Posterior vena cava (tissue), 2 donors: ENCODE measurements at regions not wholly inside any gene's neighbourhood (a gene's known extent, or its start where the extent isn't known, plus 50 kb on each side); places are given as distances from the start of the nearest gene placed in this dataset.

Experiments
- DNase-seq: peaks from one replicate; pipeline ENCODE4 v3.0.0-alpha.2; 2020; ENCODE audit warnings: low spot score
- intact Hi-C, 2 donors: fragments of 100-400 bp; cut with DNase I; formaldehyde crosslinking; loops; one replicate each; pipeline versions ENCODE4 v1.14.1 to v1.14.2; 2022 to 2023
- donor health status: DM: yes; HTN: yes; CAD: no.
- donor health status: DM: yes; HTN: yes; CAD: no.

DNA sequence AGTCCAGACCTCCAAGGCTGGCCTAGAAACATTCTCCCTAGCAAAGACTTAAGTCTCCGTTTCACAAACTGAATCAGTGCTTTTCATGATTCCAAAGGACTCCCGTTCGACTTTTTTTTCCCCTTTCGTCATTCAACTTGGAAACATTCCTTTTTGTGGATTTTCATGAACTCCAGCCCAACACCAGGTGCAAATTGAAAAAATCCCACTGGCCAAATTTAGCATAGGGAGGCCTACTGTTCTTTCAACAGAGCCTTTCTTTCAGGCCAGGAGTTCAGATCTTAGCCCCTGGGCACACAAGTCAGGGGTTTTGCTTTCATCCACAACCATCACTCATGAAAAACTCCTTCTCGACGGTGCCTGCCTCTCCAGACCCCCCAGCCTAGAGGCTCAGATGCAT is 285.3 kb downstream of the PIK3R1 start:
- intact Hi-C loops: no loop called here
- no peak for DNase-seq

DNA sequence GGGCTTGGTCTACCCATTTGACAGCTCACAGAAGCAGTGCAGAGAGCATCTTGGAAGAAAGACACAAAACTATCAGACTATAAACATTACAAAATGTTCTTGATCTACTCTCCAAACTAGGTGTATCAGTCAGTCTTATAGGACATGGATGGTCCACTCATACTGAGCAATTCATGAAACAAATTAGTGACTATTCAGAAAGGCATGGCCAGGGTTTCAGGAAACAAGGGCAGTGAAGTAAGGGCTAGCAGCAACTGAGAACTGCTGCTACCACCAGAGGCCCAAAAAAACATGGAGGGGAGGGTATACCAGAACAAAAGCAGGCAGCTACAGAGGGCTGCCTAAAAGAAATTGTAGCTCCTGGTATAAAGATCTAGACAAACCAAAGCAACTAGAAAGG is 287.0 kb downstream of the PIK3R1 start:
- intact Hi-C loops: no loop called here
- DNase-seq: no peak

DNA sequence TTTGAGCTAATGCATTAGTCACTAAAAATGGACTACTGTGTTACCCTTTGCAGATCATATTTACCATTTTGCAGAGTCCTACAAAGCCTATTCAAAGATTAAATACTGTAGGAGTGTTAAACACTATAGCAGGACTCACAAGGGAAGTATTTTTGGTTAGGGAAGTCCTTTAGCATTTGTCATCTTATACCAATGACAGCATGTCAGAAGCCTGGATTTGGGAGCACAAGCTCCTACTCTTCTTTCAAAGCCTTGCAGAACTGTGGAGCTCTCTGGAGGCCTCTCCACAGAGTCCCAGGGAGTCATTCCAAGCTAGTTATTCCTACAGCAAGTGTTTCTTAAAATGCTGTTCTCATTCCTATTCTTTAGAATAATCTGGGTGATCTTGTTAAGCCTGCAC is 288.8 kb downstream of the PIK3R1 start:
- intact Hi-C loops: no loop called here
- no peak for DNase-seq

DNA sequence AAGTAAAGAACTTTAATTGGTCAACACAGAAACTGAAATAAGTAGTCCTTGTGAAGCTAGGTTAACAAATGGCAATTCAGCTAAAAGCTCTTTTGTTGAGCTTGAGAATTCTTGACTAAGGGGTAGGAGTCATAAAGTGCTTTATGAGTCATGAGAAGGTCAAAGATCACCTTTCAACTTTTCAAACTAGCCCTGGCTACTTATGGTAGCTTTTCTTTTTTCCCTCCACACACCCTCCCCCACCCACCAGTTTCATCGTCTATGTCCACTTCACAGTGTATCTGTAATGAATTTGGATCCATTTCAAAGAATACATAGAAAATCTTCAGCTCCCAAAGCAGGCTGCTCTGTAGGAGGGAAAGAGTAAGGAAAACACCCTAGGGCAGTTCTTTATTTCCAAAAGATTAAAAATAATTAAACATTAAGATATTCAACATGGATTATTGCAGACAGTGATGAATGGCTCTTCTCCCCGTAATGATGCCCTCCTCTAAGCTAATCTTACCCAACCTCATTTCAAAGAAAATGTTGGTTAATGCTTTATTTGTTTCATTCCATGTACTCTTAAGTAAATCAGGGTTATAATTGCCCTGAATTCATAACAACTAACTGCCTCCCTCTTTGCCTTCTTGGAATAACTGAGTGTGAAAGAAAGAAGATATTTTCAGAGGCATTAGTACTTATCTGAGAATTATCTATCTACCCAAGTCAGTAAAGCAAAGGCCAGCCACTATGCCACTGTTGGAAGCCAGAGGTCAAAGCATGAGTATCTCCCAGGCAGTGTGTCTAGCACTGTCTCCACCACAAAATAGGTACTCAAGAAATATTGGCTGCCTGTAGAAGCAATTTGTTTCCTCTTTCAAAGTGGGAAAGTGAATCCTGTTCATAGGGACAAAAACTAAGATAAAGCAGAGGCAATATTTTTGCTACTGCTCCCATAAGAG is 290.6 kb downstream of the PIK3R1 start:
- DNase-seq: no peak
- intact Hi-C loops: no loop called here

DNA sequence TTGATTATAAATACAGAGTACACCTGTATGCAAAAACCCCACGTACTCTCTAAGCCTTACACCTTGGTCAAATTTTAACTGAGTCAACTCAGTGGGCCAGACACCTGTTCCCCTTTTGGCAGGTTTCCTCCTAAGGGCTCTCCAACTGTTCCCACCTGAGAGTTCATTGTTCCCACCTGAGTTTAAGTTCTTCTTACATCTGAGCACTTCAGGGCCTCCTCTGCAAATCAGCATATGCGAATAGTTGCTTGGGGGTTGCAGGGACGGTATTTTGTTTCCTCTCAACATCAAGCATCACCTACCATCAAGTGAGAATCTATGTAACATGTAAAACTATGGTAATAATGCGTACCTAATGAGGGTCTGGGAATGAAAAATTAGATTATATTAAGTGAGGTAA is 300.0 kb downstream of the PIK3R1 start:
- intact Hi-C loops: no loop called here
- no peak for DNase-seq

DNA sequence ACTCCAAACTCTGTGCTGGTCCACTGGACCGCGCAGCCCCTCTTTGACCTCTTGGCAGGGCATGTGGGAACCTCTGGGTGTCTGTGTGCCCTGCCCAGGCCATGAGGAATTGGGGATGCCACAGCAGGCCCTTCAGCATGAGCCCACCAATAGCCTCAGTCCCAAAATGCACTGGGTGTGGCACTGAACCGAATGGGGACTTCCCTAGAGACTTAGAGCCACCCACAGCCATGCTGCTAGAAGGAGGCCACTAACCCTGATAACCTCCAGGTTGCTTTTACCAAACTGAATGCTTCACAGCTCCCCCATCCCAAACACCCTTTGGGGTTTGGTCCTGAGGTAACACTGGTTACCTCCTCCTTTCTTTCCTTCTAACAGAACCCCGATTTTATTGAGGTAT is 302.7 kb downstream of the PIK3R1 start:
- no peak for DNase-seq
- intact Hi-C loops: no loop called here

DNA sequence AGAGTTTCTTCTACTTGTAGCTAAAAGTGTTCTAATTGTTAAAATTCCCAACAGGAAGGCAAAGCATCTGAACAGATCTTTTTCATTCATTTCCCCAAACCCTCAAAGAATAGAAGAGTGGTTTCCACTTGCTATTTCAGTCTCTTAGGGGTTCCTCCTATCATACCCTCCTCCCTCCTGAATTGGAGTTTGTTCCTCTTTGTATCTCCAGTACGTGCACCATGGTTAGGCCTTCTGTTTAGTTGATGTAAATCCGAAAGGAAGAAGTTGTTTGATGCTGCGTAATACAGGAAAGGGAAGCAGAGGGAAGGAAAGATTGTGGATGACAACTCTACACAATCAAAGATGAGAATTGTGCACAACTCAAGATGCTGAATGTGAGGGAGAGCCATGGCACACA is 303.6 kb downstream of the PIK3R1 start:
- no peak for DNase-seq
- intact Hi-C loops: no loop called here

DNA sequence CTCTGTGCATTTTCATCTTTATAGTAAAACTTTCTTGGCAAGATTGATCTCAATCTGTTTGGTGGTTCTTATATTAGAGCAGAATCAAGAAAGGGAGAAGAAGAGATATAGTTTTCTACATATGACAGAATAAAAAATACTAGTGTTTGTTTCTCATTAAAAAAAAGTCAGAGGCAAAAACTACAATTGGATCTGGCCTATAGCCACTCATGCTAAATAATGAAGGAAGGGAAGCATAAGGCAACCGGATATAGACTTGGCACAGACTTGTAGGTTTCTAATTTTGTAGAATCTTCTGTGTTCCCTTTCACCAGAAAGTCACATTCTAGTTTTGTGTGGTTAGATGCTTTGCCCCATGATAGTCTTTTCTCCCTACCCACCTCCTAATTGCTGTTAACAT is 306.2 kb downstream of the PIK3R1 start:
- intact Hi-C loops: no loop called here
- DNase-seq: no peak

DNA sequence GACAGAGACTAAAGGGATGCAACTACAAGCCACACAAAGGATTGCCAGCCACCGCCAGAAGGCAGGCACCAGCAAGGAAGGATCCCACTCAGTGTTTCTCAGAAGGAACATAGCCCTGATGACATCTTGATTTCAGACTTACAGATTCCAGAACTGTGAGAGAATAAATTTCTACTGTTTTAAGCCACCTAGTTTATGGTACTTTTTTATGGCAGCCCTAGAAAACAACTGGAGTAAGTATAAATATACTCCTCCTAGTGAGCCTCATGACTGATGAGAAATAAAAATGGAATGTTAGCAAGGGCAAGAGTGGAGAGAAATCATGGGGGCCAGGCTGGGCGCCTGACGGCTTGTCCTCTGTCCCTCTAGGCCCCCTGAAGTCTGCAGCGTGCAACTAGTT is 307.3 kb downstream of the PIK3R1 start:
- DNase-seq: no peak
- intact Hi-C loops: no loop called here

DNA sequence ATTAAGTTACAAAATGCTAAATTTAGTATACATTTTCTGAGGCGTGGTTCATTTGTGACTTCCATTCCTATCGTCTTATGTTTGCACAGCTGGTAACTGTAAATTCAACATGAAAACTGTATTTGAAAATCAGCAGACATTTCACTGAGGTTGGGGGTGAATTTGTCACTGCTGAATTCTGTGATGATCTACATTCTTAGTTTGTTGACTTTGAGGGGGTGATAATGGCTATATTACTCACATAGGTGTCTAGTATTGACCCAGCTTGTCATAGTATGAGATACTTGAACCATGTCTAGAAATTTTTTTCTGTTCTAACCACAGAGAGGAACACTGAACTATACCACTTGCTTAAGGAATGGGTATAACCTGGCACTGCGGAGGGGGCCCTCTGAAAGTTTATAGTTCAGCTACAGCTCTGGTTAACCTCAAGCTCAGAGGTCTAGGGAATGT is 313.3 kb downstream of the PIK3R1 start:
- intact Hi-C loops: no loop called here
- no peak for DNase-seq

DNA sequence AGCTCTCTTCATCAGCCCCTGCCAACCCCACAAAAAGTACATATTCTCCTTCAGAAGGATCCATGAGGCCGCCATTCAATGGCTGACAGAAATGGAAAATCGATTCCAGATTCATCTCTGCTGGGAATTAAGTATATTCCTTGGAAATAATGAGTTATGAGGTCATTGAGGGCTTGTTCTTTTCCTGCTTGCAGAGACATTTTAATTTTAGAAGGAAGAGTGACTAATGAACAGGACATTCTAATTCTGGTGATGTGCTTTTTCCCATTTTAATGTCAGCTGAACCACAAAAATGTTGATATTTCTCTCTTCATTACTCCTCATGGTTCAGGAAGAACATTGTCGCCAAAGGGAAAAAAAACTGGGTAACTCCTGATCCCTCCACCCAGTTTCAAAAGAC is 314.0 kb downstream of the PIK3R1 start:
- intact Hi-C loops: no loop called here

DNA sequence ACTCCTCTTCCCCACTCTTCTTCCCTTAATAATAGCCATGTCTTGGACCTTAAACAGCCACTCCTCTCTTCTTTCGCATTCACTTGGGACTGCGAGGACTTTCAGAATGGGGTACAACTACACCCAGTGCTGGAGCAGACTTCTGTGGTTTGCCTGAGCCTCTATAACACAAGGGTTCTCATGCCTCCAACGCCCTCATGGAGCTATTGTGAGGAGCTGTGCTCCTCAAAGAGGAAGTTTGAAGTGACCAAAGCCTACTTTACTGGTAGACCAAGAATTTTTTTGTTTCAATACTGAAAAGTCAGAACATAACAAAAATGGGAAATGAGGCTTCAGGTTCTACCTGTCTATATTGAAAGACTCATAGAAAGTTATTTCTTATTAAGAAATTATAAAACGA is 316.4 kb downstream of the PIK3R1 start:
- intact Hi-C loops: no loop called here
- no peak for DNase-seq

More for the DNA sequence above, 314.0 kb downstream of the PIK3R1 start:
- no peak for DNase-seq

DNA sequence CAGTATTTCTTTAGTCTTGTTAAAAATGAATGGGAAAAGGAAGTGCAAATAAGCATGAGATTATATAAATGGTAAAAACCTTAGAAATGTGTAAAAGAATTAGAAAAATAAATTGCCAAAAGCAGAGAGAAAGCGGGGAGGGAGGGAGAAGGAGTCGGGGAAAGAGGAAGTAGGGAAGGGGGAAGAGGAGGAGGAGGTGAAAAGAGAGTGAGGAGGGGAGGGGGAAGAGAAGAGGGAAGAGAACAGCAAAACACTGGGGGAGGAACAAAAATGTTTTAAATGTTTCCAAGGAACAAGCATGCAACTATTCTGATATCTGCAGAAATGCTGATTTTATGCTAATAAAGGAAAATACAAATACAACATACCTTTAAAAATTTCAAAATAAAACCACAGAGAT is 317.5 kb downstream of the PIK3R1 start:
- DNase-seq: no peak
- intact Hi-C loops: no loop called here

DNA sequence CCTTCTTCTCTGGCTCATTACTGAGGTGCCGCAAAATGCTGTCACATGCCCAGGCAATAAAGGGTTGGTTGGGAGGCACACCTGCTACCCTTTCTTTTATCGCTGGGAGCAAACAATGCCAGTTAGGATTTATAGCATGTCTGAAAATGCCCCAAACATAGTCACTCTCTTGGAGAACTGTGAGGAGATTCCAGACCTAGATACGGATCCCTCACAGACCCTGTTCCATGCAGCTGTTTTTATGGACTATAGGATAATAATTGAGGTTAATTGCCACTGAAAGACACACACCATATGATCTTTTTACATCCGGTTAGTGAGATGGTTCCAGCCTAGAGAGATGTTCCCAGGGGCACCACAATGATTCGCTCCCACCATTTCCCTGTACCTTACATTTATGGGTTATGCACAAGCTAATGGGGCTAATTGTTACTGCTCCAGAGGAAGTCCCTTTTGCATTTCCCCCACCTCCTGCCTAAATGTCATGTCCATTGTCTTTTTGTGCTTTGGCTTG is 318.1 kb downstream of the PIK3R1 start:
- intact Hi-C loops: no loop called here
- DNase-seq: no peak

DNA sequence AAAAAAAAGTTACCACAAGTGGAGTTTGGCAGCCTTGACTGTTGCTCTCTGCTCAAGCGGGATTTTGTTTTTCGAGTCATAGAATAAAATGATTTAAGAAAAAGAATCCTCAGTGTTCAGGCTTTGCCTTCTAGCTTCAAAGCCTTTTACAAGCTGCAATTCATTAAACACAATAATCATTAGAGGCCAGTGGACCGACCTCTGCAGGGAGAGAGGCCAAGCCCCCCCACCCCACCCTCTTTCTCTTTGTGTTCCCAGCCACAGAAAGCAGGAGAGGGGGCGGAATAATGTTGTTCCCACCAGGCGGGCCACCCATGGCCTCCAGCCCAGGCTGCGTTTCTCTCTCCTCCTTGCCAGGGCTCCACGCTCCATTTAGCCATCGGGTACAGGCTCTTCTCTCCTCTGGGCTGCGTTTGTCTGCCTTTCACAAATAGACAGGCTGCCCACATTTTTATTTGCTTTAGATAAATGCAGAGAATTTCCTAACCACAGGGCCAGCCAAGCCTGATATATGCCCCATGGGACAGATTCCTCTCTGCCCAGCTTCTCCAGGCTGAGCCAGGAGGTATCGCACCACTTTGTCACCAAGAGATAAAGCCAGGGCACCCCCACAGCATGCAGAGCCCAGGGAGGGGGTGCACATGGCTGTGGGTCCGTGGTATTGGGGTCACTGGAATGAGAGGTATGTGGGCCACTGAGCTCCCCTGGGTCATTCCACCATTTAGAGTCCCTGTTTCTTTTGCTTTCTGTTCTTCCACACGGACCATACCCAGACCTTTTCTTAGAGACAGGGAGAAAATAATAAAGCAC is 318.8 kb downstream of the PIK3R1 start:
- DNase-seq: no peak
- intact Hi-C loops: no loop called here

DNA sequence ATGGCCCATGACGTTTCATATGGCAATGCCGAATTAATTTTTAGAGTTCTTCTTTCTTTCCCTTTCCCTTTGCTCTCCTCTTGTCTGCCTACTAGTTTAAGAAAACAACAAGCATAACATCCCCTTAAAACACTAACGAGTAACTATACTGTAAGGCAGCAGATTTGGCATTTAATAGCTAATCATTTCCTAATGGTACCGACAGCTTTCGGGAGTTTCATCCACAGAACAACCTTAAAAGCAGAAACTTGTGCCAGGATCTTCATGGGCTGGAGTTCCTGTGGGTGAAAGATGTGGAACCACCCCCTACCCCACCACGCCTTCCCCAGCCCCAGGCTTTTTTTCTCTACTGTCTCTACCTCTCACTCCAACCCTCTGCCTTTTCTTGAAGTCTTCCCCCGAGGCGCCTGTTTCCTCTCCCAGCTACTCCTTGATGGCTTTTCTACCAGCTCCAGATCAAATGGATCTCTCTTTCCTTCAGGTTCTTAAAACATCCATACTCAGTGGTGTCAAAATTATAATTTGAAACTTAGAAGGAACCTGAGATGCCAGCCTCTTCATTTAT is 319.5 kb downstream of the PIK3R1 start:
- intact Hi-C loops: no loop called here
- DNase-seq: no peak

DNA sequence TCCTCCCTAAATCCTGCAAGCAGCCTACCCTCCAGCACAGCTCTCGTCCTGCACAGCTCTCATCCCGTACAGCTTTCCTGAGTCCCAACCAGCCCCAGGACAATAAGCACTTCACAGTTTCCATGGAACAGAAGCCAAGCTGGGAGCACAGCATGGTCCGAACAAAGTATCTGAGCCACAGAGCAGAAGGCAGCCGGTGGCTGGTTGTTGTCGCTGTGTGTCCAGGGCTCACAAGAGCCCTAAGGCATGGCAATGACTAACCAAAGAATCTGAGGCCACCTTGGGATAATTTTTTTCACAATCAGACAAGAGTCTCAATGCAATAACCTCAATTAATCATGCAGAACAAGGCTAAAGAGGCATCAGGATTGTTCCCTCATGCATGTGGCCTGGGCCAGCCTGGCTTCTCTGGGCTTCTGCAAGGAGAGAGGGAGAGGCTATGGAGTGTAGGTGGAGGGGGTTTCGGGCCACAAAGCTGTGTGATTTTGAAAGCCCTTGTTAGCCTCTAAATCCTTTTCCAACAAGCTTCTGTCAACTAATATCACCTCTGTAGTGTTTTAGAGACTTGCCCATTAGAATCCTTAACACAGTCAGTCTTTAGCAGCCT is 323.4 kb downstream of the PIK3R1 start:
- no peak for DNase-seq
- intact Hi-C loops: no loop called here

DNA sequence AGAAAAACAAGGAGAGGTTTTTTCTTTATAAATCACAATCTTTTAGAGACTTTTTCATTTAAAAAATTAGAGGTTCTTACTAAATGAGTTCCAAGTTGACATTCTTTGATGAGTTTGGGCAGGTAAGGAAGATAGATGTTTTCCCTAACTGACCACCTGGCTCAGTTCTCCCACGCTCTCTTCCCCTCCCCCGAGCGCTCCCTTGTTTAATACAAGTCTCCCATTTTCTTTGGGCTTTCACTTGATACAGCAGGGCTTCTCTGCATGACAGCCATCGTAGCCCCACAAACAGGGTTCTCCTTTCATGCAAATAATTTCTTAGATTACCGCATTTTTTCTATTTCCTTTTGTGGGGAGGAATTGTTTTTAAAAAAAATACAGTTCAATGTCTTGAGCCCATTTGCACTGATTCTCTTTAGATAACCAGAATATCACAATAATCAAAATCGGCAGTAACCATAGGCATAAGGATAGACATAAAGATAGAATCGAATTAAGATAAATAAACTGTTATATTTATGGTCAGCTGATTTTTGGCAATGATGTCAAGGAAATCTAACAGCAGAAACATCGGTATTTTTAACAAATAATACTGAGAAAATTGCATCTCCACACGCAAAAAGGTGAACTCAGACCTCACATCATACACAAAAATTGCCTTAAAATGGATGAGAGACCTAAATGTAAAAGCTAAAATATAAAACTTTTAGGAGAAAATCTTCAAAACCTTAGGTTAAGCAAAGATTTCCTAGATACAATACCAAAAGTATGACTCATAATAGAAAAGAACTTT is 325.4 kb downstream of the PIK3R1 start:
- intact Hi-C loops: no loop called here
- no peak for DNase-seq

DNA sequence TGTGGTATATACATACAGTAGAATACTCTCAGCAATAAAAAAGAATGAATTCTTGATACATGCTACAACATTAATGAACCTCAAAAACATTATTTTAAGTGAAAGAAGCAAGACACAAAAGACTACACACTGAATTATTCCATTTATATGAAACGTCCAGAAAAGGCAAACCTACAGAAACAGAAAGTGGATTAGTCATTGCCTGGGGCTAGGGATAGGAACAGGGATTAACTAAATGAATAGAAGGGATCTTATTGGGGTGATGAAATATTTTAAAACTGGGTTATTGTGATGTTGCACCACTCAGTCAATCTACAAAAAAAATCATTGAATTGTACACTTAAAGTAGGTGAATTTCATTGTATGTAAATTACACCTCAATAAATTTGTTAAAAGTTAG is 326.7 kb downstream of the PIK3R1 start:
- no peak for DNase-seq
- intact Hi-C loops: no loop called here
